ENCODE measurements at regions not wholly inside any gene's neighbourhood (a gene's known extent, or its start where the extent isn't known, plus 50 kb on each side); places are given as distances from the start of the nearest gene placed in this dataset.

GRCh38 chrX:13891377-13892140 is 74.7 kb upstream of the GPM6B start:
- Histone ChIP-seq H2AFZ (ENCODE audit: insufficient read depth, low read depth, low read length, poor library complexity, severe bottlenecking) (no peak overlapping the region), H3K9ac (ENCODE audit: low read length) (no peak overlapping the region), H3K27ac (ENCODE audit: low read length in 2 of 2) (no peak overlapping the region), H3K36me3 (replicated peaks in 1 of 2; ENCODE audit: control extremely low read depth in 1 of 2, control insufficient read depth in 1 of 2, extremely low read depth in 1 of 2, insufficient read depth in 2 of 2, low read length in 1 of 2) (no peaks in the 10 kb centered on the region), H3K4me2 (replicated peaks; ENCODE audit: low read depth, low read length, poor library complexity, severe bottlenecking) (no peak overlapping the region), H3K27me3 (replicated peaks in 1 of 4; ENCODE audit: control extremely low read depth in 1 of 4, control insufficient read depth in 3 of 4, insufficient read depth in 4 of 4, low read length in 3 of 4) (peaks cover 0 to 8% (median 0%) of the 10 kb centered on the region in 4 experiments), H4K20me1 (ENCODE audit: control insufficient read depth, insufficient read depth, low read length, poor library complexity, severe bottlenecking) (no peaks in the 10 kb centered on the region), H3K4me1 (ENCODE audit: control insufficient read depth in 2 of 2, insufficient read depth in 2 of 2, low read length in 2 of 2) (no peaks in the 10 kb centered on the region), H3K4me3 (ENCODE audit: control extremely low read depth in 1 of 5, extremely low read depth in 1 of 5, insufficient read depth in 1 of 5, low read depth in 2 of 5, low read length in 4 of 5) (no peak overlapping the region), H3K9me3 (ENCODE audit: control extremely low read depth in 1 of 3, control insufficient read depth in 2 of 3, insufficient read depth in 1 of 3, low read length in 2 of 3) (no peaks in the 10 kb centered on the region), H3K79me2 (ENCODE audit: control insufficient read depth, insufficient read depth, low read length) (no peaks in the 10 kb centered on the region)
- Mint-ChIP-seq H3K9me3 (ENCODE audit: insufficient read depth) (no peaks in the 10 kb centered on the region), H3K4me3 (no peak overlapping the region), H3K27me3 (peaks cover 4% of the 10 kb centered on the region), H3K4me1 (peaks cover 7% of the 10 kb centered on the region), H3K27ac (no peak overlapping the region)
- ATAC-seq (ENCODE audit: low read depth), result no peak
- WGBS (ENCODE audit: insufficient coverage), result 100% methylated on average over 1 of the region's 7 CpGs
- no peak for TF ChIP-seq EZH2 (IDR thresholded peaks at IDR 0.05; ENCODE audit: borderline replicate concordance, insufficient read depth, low read depth, low read length, poor library complexity, severe bottlenecking)
- TF ChIP-seq CTCF (IDR thresholded peaks at IDR 0.05), result no peak
- POLR2A ChIA-PET, result no interaction called here
- CTCF ChIA-PET, result no interaction called here
- intact Hi-C loops (cut with micrococcal nuclease), result no loop called here
- DNase-seq, result peak; percentile 1

- ATAC-seq (ENCODE audit: low read depth) (no peak), DNase-seq (no peak)
- CTCF ChIA-PET, result no interaction called here
- H3K27me3 Mint-ChIP-seq, result peaks cover 4% of the 10 kb centered on the region
- no peaks in the 10 kb centered on the region for H3K9me3 Mint-ChIP-seq (ENCODE audit: insufficient read depth)
- Histone ChIP-seq H4K20me1 (ENCODE audit: control insufficient read depth, insufficient read depth, low read length, poor library complexity, severe bottlenecking) (no peaks in the 10 kb centered on the region), H3K4me2 (replicated peaks; ENCODE audit: low read depth, low read length, poor library complexity, severe bottlenecking) (no peak overlapping the region), H3K27ac (ENCODE audit: low read length in 2 of 2) (no peak overlapping the region), H3K36me3 (replicated peaks in 1 of 2; ENCODE audit: control extremely low read depth in 1 of 2, control insufficient read depth in 1 of 2, extremely low read depth in 1 of 2, insufficient read depth in 2 of 2, low read length in 1 of 2) (no peaks in the 10 kb centered on the region), H3K79me2 (ENCODE audit: control insufficient read depth, insufficient read depth, low read length) (no peaks in the 10 kb centered on the region), H3K9me3 (ENCODE audit: control extremely low read depth in 1 of 3, control insufficient read depth in 2 of 3, insufficient read depth in 1 of 3, low read length in 2 of 3) (no peaks in the 10 kb centered on the region), H3K4me1 (ENCODE audit: control insufficient read depth in 2 of 2, insufficient read depth in 2 of 2, low read length in 2 of 2) (no peaks in the 10 kb centered on the region), H3K27me3 (replicated peaks in 1 of 4; ENCODE audit: control extremely low read depth in 1 of 4, control insufficient read depth in 3 of 4, insufficient read depth in 4 of 4, low read length in 3 of 4) (peaks cover 0 to 8% (median 0%) of the 10 kb centered on the region in 4 experiments), H3K4me3 (ENCODE audit: control extremely low read depth in 1 of 5, extremely low read depth in 1 of 5, insufficient read depth in 1 of 5, low read depth in 2 of 5, low read length in 4 of 5) (no peak overlapping the region), H3K9ac (ENCODE audit: low read length) (no peak overlapping the region), H2AFZ (ENCODE audit: insufficient read depth, low read depth, low read length, poor library complexity, severe bottlenecking) (no peak overlapping the region)
- H3K4me3 Mint-ChIP-seq, result no peak overlapping the region
- POLR2A ChIA-PET, result no interaction called here
- H3K4me1 Mint-ChIP-seq, result peaks cover 7% of the 10 kb centered on the region
- intact Hi-C loops (cut with micrococcal nuclease), result no loop called here
- no CpG with 5 or more reads among the region's 3 CpGs for WGBS (ENCODE audit: insufficient coverage)
- no peak for TF ChIP-seq EZH2 (IDR thresholded peaks at IDR 0.05; ENCODE audit: borderline replicate concordance, insufficient read depth, low read depth, low read length, poor library complexity, severe bottlenecking)
- no peak for TF ChIP-seq CTCF (IDR thresholded peaks at IDR 0.05)
- H3K27ac Mint-ChIP-seq, result no peak overlapping the region
Measured at GRCh38 chrX:13890806-13891205, 73.9 kb upstream of the GPM6B start.

All from B cell (primary cell).